ENCODE measurements at regions not wholly inside any gene's neighbourhood (a gene's known extent, or its start where the extent isn't known, plus 50 kb on each side); places are given as distances from the start of the nearest gene placed in this dataset.

- WGBS, 2 donors: 67 to 69% methylated on average over 1 of the region's 1 CpG
- intact Hi-C loops (cut with DNase I): no loop called here
- ATAC-seq (ENCODE audit: low FRiP score): no peak
These were observed 120.6 kb upstream of the NIPBL start for GRCh38 chr5:36755920-36756488.

GRCh38 chr5:36756848-36757247 is 119.7 kb upstream of the NIPBL start:
- no peak overlapping the region for H3K4me3 ChIP-seq (ENCODE audit: low read length in 2 of 2)
- no peak overlapping the region for H3K27ac ChIP-seq (ENCODE audit: low read depth in 1 of 2, low read length in 2 of 2)
- no peaks in the 10 kb centered on the region for H3K27me3 ChIP-seq (ENCODE audit: control insufficient read depth in 1 of 2, insufficient read depth in 2 of 2, low read length in 1 of 2)
- ATAC-seq (ENCODE audit: low FRiP score) (no peak), DNase-seq (no peak)
- H3K9me3 ChIP-seq (ENCODE audit: control insufficient read depth, low read length): no peaks in the 10 kb centered on the region
- no peaks in the 10 kb centered on the region for H3K4me1 ChIP-seq (ENCODE audit: control insufficient read depth in 1 of 2, insufficient read depth in 2 of 2, low read length in 2 of 2)
- 95 to 97% methylated on average over 2 of the region's 2 CpGs for WGBS, 2 donors
- intact Hi-C loops (cut with DNase I): no loop called here
- H3K36me3 ChIP-seq (ENCODE audit: control insufficient read depth in 1 of 2, insufficient read depth in 2 of 2, low read length in 1 of 2): no peaks in the 10 kb centered on the region

More at GRCh38 chr5:36755920-36756488, 120.6 kb upstream of the NIPBL start:
- H3K4me3 ChIP-seq (ENCODE audit: low read length in 2 of 2): no peak overlapping the region
- H3K9me3 ChIP-seq (ENCODE audit: control insufficient read depth, low read length): no peaks in the 10 kb centered on the region
- no peaks in the 10 kb centered on the region for H3K27me3 ChIP-seq (ENCODE audit: control insufficient read depth in 1 of 2, insufficient read depth in 2 of 2, low read length in 1 of 2)
- H3K4me1 ChIP-seq (ENCODE audit: control insufficient read depth in 1 of 2, insufficient read depth in 2 of 2, low read length in 2 of 2): no peaks in the 10 kb centered on the region
- no peak overlapping the region for H3K27ac ChIP-seq (ENCODE audit: low read depth in 1 of 2, low read length in 2 of 2)
- no peaks in the 10 kb centered on the region for H3K36me3 ChIP-seq (ENCODE audit: control insufficient read depth in 1 of 2, insufficient read depth in 2 of 2, low read length in 1 of 2)
- no peak for DNase-seq

GRCh38 chr5:36759117-36759516 is 117.5 kb upstream of the NIPBL start:
- ATAC-seq (ENCODE audit: low FRiP score): no peak
- Histone ChIP-seq H3K4me1 (ENCODE audit: control insufficient read depth in 1 of 2, insufficient read depth in 2 of 2, low read length in 2 of 2) (no peaks in the 10 kb centered on the region), H3K27ac (ENCODE audit: low read depth in 1 of 2, low read length in 2 of 2) (no peak overlapping the region), H3K27me3 (ENCODE audit: control insufficient read depth in 1 of 2, insufficient read depth in 2 of 2, low read length in 1 of 2) (no peaks in the 10 kb centered on the region), H3K36me3 (ENCODE audit: control insufficient read depth in 1 of 2, insufficient read depth in 2 of 2, low read length in 1 of 2) (no peaks in the 10 kb centered on the region), H3K4me3 (ENCODE audit: low read length in 2 of 2) (no peak overlapping the region), H3K9me3 (ENCODE audit: control insufficient read depth, low read length) (no peaks in the 10 kb centered on the region)
- intact Hi-C loops (cut with DNase I): no loop called here
- 88 to 93% methylated on average over 1 of the region's 1 CpG for WGBS, 2 donors
- no peak for DNase-seq

- Histone ChIP-seq H3K27ac (ENCODE audit: low read depth in 1 of 2, low read length in 2 of 2) (no peak overlapping the region), H3K4me1 (ENCODE audit: control insufficient read depth in 1 of 2, insufficient read depth in 2 of 2, low read length in 2 of 2) (no peaks in the 10 kb centered on the region), H3K27me3 (ENCODE audit: control insufficient read depth in 1 of 2, insufficient read depth in 2 of 2, low read length in 1 of 2) (no peaks in the 10 kb centered on the region), H3K36me3 (ENCODE audit: control insufficient read depth in 1 of 2, insufficient read depth in 2 of 2, low read length in 1 of 2) (no peaks in the 10 kb centered on the region), H3K4me3 (ENCODE audit: low read length in 2 of 2) (no peak overlapping the region), H3K9me3 (ENCODE audit: control insufficient read depth, low read length) (peaks cover 1% of the 10 kb centered on the region)
- WGBS, 2 donors: 64 to 73% methylated on average over 7 of the region's 7 CpGs
- intact Hi-C loops (cut with DNase I): no loop called here
- DNase-seq: no peak
- no peak for ATAC-seq (ENCODE audit: low FRiP score)
These were observed 113.1 kb upstream of the NIPBL start for GRCh38 chr5:36763454-36763853.

- intact Hi-C loops (cut with DNase I): no loop called here
- no peak overlapping the region for H3K27ac ChIP-seq (ENCODE audit: low read depth in 1 of 2, low read length in 2 of 2)
- H3K36me3 ChIP-seq (ENCODE audit: control insufficient read depth in 1 of 2, insufficient read depth in 2 of 2, low read length in 1 of 2): no peaks in the 10 kb centered on the region
- no peaks in the 10 kb centered on the region for H3K27me3 ChIP-seq (ENCODE audit: control insufficient read depth in 1 of 2, insufficient read depth in 2 of 2, low read length in 1 of 2)
- DNase-seq: no peak
- ATAC-seq (ENCODE audit: low FRiP score): no peak
- no peaks in the 10 kb centered on the region for H3K4me1 ChIP-seq (ENCODE audit: control insufficient read depth in 1 of 2, insufficient read depth in 2 of 2, low read length in 2 of 2)
- H3K4me3 ChIP-seq (ENCODE audit: low read length in 2 of 2): no peak overlapping the region
- WGBS, 2 donors: 90 to 93% methylated on average over 2 of the region's 2 CpGs
- peaks cover 1% of the 10 kb centered on the region for H3K9me3 ChIP-seq (ENCODE audit: control insufficient read depth, low read length)
These were observed 110.7 kb upstream of the NIPBL start for GRCh38 chr5:36765876-36766275.

GRCh38 chr5:36766981-36767380 is 109.6 kb upstream of the NIPBL start:
- Histone ChIP-seq H3K4me3 (ENCODE audit: low read length in 2 of 2) (no peak overlapping the region), H3K27me3 (ENCODE audit: control insufficient read depth in 1 of 2, insufficient read depth in 2 of 2, low read length in 1 of 2) (no peaks in the 10 kb centered on the region), H3K4me1 (ENCODE audit: control insufficient read depth in 1 of 2, insufficient read depth in 2 of 2, low read length in 2 of 2) (no peaks in the 10 kb centered on the region), H3K9me3 (ENCODE audit: control insufficient read depth, low read length) (peaks cover 1% of the 10 kb centered on the region), H3K27ac (ENCODE audit: low read depth in 1 of 2, low read length in 2 of 2) (no peak overlapping the region), H3K36me3 (ENCODE audit: control insufficient read depth in 1 of 2, insufficient read depth in 2 of 2, low read length in 1 of 2) (no peaks in the 10 kb centered on the region)
- 57 to 58% methylated on average over 1 of the region's 1 CpG for WGBS, 2 donors
- DNase-seq (no peak), ATAC-seq (ENCODE audit: low FRiP score) (no peak)
- intact Hi-C loops (cut with DNase I): no loop called here

GRCh38 chr5:36768450-36768849 is 108.1 kb upstream of the NIPBL start:
- peaks cover 0 to 2% of the 10 kb centered on the region in 2 donors for H3K27me3 ChIP-seq (ENCODE audit: control insufficient read depth in 1 of 2, insufficient read depth in 2 of 2, low read length in 1 of 2)
- ATAC-seq (ENCODE audit: low FRiP score): no peak
- peaks cover 1% of the 10 kb centered on the region for H3K9me3 ChIP-seq (ENCODE audit: control insufficient read depth, low read length)
- no peak overlapping the region for H3K4me3 ChIP-seq (ENCODE audit: low read length in 2 of 2)
- WGBS, 2 donors: 77 to 82% methylated on average over 2 of the region's 2 CpGs
- no peaks in the 10 kb centered on the region for H3K36me3 ChIP-seq (ENCODE audit: control insufficient read depth in 1 of 2, insufficient read depth in 2 of 2, low read length in 1 of 2)
- DNase-seq: no peak
- H3K4me1 ChIP-seq (ENCODE audit: control insufficient read depth in 1 of 2, insufficient read depth in 2 of 2, low read length in 2 of 2): no peaks in the 10 kb centered on the region
- H3K27ac ChIP-seq (ENCODE audit: low read depth in 1 of 2, low read length in 2 of 2): no peak overlapping the region
- intact Hi-C loops (cut with DNase I): no loop called here

- Histone ChIP-seq H3K27me3 (ENCODE audit: control insufficient read depth in 1 of 2, insufficient read depth in 2 of 2, low read length in 1 of 2) (peaks cover 0 to 2% of the 10 kb centered on the region in 2 donors), H3K36me3 (ENCODE audit: control insufficient read depth in 1 of 2, insufficient read depth in 2 of 2, low read length in 1 of 2) (no peaks in the 10 kb centered on the region), H3K9me3 (ENCODE audit: control insufficient read depth, low read length) (peaks cover 1% of the 10 kb centered on the region), H3K27ac (ENCODE audit: low read depth in 1 of 2, low read length in 2 of 2) (no peak overlapping the region), H3K4me1 (ENCODE audit: control insufficient read depth in 1 of 2, insufficient read depth in 2 of 2, low read length in 2 of 2) (no peaks in the 10 kb centered on the region), H3K4me3 (ENCODE audit: low read length in 2 of 2) (no peak overlapping the region)
- ATAC-seq (ENCODE audit: low FRiP score): no peak
- no peak for DNase-seq
- WGBS, 2 donors: 74 to 86% methylated on average over 2 of the region's 2 CpGs
- intact Hi-C loops (cut with DNase I): no loop called here
These were observed 107.3 kb upstream of the NIPBL start for GRCh38 chr5:36769129-36769770.

- intact Hi-C loops (cut with DNase I): no loop called here
- no peak for ATAC-seq (ENCODE audit: low FRiP score)
- H3K9me3 ChIP-seq (ENCODE audit: control insufficient read depth, low read length): peaks cover 1% of the 10 kb centered on the region
- H3K4me1 ChIP-seq (ENCODE audit: control insufficient read depth in 1 of 2, insufficient read depth in 2 of 2, low read length in 2 of 2): no peaks in the 10 kb centered on the region
- no peak overlapping the region for H3K4me3 ChIP-seq (ENCODE audit: low read length in 2 of 2)
- no peaks in the 10 kb centered on the region for H3K36me3 ChIP-seq (ENCODE audit: control insufficient read depth in 1 of 2, insufficient read depth in 2 of 2, low read length in 1 of 2)
- peaks cover 0 to 2% of the 10 kb centered on the region in 2 donors for H3K27me3 ChIP-seq (ENCODE audit: control insufficient read depth in 1 of 2, insufficient read depth in 2 of 2, low read length in 1 of 2)
- WGBS, 2 donors: 86 to 89% methylated on average over 4 of the region's 4 CpGs
- H3K27ac ChIP-seq (ENCODE audit: low read depth in 1 of 2, low read length in 2 of 2): no peak overlapping the region
- DNase-seq: no peak
These were observed 106.4 kb upstream of the NIPBL start for GRCh38 chr5:36770125-36770524.

All from aorta (tissue), 5 donors.